HTR-8/SVneo (cell line): ENCODE measurements at regions not wholly inside any gene's neighbourhood (a gene's known extent, or its start where the extent isn't known, plus 50 kb on each side); places are given as distances from the start of the nearest gene placed in this dataset.
A peak's percentile ranks its signal among the peaks of the same experiment; 100 is the strongest.

ENCODE experiments used
- DNase-seq: peaks from one replicate; pipeline ENCODE4 v3.0.0; 2011; ENCODE audit warnings: low spot score, mixed read lengths; ENCODE audit not compliant: insufficient read length
- FAIRE-seq: peaks from 2 replicates; lab custom pipeline; 2011; peaks lifted over from hg19 to GRCh38; lab: Jason Lieb, UNC

DNA sequence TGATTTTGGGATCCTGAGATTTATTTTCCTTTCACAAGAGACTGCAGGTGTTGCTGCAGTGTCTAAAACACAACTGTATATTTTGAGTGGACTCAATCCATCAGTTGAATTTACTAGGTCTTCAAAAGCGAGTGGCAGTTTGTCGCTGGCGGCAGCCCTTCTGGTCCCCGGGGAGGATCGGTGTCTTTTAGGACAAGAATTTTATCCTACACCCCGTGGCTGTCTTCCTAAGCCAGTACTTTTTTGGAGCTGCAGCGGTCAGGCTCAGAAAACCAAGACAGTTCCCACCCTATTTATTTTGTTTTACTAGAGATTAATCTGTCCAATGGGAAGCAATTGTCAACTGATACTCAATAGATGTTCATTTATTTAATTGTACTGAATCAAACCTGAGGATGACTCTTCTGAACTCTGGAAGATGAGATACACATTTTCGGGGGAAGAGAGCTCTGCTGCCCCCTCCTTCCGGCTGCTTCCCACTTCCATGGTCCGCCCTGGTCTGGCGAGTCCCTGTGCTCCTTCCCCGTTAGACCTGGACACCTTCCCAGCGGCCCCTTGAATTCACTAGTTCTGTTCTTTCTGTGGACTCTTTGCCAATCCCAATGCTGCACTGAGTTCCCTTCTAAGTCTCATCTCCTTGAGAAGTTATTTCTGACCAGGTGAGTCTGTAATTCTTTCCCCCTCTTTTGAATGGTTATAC is 90.6 kb downstream of the ERMARD start:
- DNase-seq (no peak), FAIRE-seq (no peak)

GRCh38 chr6:169841251-169841650 is 89.8 kb downstream of the ERMARD start:
- FAIRE-seq (no peak), DNase-seq (no peak)

DNA sequence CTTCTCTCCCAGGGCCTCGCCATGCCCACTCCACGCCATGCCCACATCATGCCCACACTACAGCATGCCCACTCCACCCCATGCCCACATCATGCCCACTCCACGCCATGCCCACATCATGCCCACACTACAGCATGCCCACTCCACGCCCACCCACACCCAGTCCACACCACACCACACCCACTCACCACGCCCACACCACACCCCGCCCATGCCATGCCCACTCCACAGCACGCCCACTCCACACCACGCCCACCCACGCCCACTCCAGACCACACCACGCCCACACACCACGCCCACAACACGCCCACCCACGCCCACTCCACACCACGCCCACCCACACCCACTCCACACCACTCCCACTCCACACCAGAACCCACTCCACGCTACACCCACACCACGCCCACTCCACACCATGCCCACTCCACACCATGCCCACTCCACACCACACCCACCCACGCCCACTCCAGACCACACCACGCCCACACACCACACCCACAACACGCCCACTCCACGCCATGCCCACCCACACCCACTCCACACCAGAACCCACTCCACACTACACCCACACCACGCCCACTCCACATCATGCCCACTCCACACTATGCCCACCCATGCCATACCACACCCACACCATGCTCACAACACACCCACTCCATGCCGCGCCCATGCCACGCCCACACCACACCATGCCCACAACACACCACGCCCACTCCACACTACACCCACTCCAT is 88.6 kb downstream of the ERMARD start:
- DNase-seq (no peak), FAIRE-seq (peak; percentile 74)

GRCh38 chr6:169839493-169839892 is 88.1 kb downstream of the ERMARD start:
- FAIRE-seq (no peak), DNase-seq (no peak)

DNA sequence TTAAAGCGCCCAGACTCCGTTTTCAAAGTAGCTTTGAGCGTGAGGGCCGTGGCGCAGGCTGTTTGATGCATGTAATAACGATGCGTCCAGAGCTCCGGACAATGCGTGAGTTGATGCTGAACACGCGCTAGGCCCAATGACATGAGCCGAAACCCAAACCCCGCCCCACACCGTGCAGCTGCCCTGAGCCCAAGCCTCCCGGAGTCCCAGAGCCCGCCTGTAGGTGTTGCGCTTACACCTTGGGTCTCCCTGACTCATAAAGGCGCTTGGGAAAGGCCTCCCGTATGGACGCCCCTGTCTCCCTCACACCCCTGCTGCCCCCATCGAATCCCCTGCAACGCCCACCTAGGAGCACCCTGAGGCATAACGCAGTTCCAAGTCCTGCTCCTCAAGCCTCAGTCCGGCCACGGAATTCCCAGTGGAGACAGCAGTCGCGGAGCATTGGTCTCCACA is 87.6 kb downstream of the ERMARD start:
- DNase-seq (no peak), FAIRE-seq (no peak)

DNA sequence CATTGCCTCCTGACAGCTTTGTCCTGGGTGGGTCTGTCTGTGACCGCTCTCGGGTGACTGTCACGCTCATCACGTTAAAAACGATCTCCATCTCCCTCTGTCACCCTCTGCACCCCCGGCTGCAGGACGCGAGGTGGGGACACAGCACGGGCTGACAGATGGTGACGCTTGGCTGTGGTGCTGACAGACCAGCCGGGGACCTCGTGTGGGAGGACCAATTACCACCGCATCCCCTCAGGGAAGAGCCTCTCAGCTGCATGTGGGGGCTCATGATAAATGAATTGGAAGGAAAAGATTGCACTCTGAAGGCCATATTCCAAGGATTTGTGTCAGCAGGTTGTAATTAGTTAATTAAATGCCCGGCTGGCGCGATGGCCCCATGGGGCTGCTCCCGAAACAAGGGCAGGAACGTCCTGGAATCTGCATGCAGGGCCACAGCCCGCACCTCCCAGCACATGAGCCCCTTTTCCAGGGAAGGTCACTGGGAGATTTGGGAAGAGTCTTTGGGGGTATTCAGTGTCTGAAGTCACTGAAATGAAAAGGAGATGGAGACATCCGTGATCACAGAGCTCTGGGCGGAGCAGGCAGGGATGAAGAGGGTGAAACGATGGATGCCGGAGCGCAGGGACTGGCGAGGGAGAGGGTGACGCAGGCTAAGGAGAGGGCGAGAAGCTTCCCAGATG is 87.1 kb downstream of the ERMARD start:
- DNase-seq = no peak

DNA sequence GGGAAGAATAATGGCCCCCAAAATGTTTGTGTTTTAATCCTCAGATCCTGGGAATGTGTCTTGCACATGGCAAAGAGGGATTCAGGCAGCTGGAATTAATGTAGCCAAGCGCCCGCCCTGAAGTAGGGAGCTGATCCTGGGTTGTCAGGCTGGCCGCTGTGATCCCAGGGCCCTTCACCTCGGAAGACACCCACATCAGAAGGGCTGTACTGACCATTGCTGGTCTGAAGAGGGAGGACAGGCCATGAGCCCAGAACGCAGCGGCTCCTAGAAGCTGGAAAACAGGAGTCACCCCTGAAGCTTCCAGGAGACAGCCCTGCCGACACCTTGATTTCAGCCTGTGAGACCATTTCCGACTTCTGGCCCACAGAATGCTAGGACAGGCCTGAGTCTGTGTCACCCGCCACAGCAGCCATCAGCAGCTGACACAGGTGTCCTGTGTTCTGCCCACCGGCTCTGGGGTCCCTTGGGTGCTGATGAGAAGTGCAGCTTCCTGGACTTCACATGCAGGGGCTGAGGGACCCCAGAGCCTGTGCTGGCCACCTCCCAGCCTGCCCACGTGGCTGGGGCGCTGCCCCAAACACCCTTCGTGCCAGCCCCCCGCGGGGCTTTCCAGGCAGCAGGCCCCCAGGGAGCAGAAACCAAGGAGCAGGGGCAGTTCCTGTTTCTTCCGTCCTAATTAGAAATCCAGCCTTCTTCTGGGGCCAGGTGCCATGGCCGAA is 86.3 kb downstream of the ERMARD start:
- no peak for FAIRE-seq

More for the DNA sequence above, 87.1 kb downstream of the ERMARD start:
- FAIRE-seq = no peak

GRCh38 chr6:169833258-169833794 is 81.9 kb downstream of the ERMARD start:
- DNase-seq (no peak), FAIRE-seq (no peak)

More for the DNA sequence above, 86.3 kb downstream of the ERMARD start:
- no peak for DNase-seq

DNA sequence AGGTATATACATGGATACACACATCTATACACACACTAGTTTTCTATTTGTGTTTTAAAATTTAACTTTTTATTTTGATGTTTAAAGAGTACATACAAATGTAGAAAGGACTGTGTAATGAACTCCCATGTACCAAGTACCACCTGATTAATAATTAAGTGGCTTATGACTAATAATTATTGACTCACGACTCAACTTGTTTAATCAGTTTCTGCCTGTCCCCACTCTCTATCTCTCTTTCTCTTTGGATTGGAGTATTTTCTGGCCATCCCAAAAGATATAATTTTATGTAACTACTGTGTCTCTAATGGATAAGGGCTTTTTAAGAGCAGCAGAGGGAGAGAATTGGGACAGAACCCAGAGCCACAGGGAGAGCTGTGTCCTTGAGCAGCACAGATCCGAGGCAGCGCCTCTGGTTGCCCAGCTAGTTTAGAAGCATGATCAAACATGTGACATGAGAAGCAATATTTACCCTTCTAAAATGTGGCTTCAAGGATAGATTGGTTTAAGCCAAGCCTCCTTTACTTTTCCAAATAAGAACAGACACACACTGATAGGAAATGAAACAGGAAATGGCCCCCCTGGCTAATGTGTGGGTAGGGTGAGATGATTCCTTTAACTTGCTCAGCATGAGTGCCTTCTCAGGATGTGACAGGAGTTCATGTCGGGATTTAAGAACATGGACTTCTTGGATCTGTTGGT is 81.0 kb downstream of the ERMARD start:
- no peak for DNase-seq
- no peak for FAIRE-seq

- no peak for FAIRE-seq
- DNase-seq = peak; percentile 65
Observed at GRCh38 chr6:169831450-169832246, 80.2 kb downstream of the ERMARD start.
